GM19023 (cell line): ENCODE measurements at regions not wholly inside any gene's neighbourhood (a gene's known extent, or its start where the extent isn't known, plus 50 kb on each side); places are given as distances from the start of the nearest gene placed in this dataset.

Source experiments
- ATAC-seq: cut with Tn5 transposase; IDR thresholded peaks from one replicate; pipeline ENCODE4 v1.9.1; 2021; ENCODE audit warnings: mild to moderate bottlenecking, moderate library complexity; ENCODE audit not compliant: unreplicated experiment

DNA sequence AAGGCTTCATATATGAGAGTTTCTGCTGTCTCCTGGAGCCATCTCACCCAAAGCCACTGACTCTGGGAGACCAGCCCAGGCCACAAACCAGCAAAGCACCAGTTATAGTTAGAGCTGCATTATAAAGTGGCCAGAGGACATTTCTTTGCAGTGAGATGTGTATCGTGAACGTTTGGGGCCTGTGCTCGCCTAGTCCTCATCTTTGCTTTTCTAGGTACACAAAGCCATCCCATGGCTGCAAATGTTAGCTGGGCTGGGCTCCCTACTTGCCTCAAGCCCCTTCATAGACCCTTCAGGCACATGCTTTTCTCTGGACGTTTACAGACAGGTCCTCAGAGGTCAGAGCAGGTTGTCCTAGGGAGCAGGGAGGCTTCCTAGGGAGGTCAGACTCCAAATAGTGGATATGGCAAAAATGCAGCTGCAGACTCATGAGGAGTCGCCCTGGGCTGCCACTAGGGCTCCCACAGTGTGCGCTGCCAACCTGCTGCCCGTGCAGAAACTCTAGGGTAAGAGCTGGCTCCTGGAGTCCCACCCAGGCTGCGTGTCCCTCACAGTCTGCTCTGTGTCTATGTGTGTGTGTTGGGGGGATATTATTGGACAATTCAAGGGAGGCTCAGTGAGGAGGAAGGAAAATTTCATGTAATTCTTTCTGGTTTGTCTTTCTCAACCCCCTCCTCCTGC lies 141.0 kb downstream of the RPIA start:
- ATAC-seq: no peak

DNA sequence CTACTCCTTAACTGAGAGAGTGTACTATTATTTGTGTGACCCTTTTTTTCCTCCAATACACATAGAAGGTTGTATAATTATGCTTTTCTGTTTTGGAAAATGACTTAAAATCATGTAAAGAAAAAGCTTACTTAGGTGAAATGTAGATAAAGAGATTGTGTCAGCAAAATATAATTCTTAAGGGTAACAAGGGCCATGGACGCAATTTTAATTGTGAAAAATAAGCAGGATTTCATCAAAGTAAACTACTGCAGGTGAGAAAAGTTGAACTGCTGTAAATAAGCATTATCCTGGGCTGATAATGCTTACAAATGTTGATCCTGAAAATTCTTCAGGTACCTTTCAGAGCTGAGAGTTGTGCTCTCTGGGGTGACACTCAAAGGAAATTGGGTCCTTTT lies 141.5 kb downstream of the RPIA start:
- no peak for ATAC-seq

DNA sequence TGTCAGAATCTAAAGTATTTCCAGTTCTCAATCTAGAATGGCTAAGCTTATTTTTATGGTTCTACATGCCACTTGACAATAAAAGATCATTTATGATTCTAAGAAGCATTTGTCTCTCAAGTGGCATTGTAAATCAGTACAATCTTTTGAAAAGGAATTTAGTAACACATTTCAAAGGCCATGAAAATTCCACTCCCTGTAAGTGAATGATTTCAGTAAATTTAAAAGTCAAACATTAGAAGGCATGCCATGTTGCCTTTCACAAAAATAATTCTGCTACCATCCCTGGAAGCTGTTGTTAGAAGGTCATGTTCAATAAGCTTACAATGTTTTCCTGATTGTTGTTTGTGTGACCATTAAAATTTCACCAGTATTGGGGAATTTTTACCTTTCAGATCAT lies 142.9 kb downstream of the RPIA start:
- ATAC-seq: no peak

DNA sequence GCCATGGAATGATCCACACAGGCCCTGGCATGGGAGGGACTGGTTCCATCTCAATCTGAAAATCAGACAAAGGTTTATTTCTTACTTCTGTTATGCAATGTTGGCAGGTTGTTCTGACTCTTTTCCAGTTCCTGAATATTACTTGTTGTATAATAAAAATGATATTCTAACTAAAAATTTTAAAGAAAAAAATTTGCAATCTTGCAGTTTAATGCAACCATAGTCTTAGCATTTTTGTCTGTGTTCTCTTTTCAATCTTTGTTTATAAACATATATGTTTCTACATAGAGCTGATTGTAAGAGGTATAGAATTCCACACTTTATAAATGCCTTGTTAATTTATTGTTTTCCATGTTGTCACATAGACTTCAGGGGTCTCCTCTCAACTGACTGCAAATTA lies 143.4 kb downstream of the RPIA start:
- ATAC-seq: no peak

DNA sequence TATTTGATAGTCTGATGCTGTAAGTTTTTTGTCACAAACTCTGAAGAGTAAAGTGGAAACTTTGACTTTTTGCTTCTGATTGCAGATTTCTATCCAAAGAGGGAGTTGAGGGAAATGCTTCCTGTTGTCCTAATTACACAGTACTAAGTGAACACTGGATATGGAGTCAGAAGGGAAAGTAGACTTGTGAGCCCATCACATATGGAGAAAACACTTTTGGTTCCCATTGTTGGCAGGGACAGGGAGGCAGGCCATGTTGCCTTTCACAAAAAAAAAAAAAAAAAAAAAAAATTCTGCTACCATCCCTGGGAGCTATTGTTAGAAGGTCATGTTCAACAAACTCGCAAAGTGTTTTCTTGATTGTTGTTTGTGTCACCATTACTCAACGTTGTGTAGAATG lies 144.3 kb downstream of the RPIA start:
- ATAC-seq: no peak

DNA sequence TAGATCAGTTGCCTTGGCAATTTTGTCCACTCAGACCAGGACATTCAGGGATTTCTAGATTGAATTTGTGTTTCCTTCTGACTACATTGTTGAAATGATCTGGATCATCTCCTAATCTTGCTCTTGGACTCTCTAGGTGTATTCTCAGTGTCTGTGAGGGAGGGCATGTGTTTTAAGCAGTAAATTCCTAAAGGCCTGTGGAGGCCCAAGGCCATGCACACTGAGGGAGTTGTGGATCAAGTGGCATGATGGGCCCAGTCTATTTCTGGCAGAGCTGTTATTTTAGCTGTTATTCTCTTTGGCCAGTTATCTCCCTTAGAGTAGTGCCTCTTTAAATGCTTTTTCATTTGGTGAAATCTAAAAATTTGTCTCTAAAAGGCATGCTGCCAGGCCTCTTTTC lies 144.9 kb downstream of the RPIA start:
- ATAC-seq: no peak

DNA sequence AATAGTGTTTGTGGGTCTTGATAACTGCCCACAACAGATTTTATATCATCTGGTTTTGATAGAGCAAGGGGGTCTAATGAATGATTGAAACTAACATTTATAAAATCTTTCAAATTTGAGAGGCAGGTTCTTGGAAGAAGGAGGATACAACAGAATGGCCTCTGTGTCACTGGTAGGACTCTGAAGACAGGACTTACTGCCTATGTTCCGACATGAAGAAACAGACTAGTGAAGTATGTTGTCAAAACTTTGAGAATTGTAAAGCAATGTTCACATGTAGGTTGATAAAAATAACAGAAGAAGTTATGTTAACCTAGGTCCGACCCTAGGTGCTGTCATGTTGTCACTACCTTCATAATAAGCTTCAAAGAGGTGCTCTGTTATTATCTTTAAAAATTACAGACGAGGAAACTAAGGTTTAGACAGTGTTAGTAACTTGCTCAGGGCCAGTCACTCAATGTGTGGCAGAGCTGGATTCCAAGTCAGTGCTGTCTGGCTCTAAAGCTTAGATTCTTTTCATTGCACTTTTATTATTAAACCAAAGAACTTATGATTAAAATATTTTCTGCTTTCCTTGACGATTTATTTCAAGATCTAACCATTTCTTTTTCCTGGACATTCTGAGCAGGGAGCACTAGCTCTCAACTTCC lies 146.2 kb downstream of the RPIA start:
- ATAC-seq: no peak

DNA sequence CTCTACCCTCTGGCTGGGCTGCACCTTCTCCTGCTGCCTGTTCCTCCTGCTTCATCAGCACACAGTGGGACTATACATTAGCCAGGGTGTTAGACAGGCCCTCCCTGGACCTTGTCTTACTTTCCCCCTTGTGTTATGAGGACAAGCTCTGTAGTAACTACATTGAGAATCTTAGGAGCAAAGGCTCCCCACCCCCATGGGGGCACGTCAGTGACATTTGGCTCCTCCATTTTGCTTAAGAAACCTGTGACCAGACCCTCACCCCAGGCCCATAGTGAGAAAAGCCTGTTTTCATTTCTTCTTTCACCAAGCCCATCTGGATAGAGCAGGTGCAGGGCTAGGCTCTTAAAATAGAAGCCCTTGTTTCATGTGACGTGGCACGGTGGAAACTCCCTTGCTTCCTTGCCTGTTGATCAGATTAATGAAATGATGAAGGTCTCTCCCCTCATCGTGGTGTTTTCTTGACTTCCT lies 146.7 kb downstream of the RPIA start:
- ATAC-seq: peak; percentile 85

DNA sequence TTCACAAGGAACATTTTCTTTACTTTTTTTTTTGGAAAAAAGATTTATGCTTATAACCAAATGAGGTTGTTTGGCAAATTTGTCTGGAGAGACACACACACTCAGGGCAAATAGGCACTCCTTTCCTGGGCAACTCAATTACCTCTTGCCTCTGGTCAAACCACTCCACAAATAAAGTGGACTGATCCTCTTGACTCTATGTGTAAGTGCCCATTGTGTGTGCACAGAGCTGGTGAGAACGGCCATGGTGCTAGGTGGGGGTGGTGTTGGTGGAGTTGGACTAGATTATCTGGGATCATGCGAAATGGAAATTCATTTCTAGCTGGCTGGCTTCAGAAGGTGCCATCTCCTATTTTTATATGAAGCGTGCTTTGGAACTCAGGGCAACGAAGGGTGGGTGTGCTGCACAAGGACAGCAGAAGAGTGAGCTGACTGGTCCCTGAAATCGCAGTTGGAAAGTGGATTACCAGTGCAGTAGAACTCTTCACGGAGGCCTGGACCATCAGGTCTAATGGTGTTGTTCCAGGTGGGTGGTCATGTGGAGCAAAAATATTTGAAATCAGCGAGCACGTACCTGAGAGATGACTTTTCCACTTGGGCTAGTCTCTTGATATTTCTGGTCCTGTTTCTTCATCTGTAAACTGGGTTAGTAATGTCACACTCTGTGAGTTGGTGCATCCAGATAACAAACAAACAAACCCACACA lies 149.9 kb downstream of the RPIA start:
- ATAC-seq: no peak

DNA sequence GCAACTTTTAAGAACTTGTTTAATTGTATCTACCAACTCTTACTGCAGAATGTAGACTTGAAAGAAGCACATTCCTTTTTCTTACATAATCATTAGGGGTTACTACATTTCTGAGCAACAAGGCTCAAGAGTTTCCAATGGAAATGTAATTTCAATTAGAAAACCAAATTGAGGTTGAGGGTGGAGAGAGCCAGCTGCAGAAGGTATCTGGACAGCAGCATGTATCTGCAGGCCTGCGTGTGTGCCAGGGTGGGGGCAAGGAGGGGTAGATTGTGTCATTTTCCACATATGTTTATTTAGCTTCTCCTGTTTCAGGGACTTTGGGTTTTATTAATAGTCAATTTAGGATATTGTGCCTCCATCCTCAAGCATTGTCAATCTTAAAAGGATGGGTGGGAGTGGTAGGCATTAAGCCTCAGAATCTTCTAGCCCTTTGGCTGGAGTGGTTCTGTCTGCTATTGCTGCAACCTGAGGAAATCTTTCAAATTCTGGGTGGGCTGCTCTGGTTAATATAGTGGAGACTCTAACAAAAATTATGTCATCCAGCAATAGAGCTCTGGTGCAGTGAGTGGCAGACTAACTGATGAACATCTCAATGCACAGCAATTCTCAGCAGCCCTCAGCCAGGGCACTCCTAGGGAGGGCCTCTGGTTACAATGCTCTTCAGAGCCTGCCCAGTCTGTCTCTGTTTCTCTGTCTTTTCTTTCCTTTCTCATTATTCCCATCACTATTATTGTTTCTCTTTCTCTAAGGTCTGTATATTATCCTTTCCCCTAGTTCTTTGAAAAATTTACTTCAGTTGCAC lies 151.4 kb downstream of the RPIA start:
- no peak for ATAC-seq

DNA sequence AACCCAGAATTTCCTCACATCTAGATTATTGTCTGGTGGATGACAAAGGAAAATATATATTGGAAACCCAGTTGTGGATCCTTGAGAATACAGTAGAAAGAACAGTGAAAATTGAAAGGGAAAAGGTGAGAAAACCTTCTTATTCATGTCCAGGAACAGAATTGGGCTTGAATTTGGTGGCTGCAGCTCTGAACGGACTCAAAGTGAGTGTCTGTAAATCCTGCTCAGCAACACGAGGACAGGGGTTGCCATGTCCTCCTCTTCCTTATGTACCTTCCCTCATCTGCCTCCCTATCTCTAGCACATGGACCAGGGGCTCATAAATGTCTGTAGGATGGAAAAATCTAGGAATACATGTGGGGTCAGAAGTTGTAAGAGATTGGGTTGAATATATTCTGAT lies 152.2 kb downstream of the RPIA start:
- ATAC-seq: no peak

DNA sequence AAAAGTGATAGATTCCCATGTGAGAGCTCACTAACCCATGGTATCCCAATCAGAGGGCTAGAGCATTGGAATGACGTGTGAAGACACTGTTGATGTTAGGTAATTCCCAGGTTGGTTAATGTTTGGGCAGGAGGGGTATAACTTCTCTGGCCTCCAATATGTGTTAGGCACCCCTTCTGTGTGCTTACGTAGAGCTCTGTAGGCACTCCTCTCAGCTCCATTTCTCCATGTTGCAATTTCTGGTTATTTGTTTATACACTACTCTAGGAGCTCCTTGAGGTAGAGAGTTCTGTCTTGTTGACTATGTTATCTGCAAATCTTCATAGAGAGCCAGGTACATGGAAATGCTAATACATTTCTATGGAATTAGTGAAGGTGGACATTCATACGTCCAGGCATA lies 153.5 kb downstream of the RPIA start:
- ATAC-seq: no peak

DNA sequence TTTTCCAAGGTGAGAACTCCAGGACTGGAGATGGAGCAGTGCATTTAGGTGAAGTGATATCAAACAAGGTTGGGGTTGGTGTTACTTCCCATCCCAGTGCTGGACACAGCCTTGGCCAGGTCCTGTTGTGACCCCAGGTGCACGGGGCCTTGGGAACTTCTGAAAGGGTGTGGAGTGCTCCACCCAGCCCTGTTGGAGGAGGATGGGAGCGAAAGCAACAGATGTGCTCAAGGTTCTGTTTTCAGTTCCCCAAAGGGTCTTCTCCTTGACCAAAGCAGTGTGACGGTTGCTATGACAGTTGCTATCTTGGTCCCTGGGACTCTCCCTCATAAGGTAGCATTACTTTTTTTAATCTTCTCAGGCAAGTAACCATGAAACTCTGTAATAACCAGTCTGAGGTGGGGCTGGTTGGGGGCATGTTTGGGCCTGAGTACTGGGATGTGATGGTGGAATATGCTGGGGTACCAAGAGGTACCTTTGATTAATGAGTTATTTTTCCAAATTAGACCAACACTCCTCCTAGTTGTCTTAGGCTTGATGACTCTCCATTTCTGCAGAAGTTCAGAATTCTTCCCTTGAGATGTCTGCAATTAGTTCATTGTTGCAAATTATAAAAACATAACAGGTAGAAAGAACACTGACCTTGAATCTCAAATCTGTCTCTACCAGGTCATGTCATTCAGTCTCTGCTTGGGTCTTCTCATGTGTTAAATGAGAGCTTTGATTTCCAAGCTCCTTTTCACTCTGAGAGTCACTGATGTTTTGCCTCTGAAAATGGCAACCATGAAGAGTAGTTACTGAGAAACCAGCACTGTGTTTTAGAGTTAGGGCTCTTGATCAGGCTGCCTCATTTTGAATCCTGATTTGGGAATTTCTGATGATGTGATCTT lies 154.5 kb downstream of the RPIA start:
- ATAC-seq: peak; percentile 83

DNA sequence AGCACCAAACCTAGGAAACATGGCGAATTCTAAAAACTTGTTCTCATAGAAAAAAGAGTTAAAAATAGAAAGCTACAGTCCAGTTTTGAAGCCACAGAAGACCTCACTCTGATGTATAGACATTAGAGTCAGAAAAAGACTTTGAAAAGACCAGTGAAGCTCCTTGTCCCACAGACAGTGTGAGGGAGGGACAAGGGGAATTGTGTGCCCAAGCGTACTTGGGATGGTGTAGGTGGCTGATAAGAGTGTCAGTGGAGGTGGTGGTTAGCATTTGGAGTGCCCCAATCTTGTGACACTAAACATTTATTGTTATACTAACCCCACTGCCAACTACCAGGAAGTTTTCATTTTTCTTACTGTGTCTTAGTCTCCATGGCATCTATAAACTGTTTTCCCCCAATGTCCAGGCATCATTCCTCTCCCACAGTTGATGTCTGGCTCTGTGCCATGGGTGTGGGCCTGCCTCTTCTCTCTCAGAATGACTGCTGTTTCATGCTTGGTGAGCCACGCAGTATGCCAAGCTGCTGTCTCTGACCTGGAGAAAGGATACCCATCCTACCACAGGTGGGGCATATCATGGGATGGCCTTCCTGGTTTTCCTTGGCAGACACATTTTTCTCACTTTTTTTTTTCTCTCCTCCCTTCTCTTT lies 161.4 kb downstream of the RPIA start:
- ATAC-seq: no peak

DNA sequence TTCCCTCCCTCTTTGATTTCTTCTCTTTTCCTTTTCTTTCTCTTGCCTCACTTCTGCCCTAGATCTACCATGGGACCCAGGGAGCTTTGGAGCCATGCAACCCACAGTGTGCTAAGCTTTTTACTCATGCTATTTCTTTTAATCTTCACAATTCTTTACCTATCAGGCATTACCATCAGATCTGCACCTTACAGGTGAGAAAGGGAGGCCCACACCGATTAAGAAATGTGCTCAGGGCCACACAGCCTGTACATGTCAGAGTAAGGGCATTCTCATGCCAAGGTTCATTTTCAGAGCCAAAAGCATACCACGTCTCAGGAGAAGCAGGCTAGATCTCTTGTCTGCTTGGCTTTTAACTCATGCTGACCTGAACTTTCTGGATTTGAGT lies 161.9 kb downstream of the RPIA start:
- ATAC-seq: no peak

DNA sequence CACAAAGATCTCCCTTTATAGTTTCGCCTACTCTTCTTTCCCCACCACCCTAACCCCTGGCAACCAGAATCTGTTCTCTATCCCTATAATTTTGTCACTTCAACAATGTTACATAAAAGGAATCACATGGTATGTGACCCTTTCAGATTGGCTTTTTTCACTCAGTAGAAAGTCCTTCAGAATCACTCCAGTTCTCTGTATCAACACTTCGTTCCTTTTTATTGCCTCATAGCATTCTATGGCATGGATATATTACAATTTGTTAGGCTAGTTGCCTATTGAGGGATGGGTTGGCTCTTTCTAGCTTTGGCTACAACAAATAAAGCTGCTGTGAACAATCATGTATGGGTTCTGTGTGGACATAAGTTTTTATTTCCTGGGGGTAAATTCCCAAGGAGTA lies 163.1 kb downstream of the RPIA start:
- no peak for ATAC-seq

DNA sequence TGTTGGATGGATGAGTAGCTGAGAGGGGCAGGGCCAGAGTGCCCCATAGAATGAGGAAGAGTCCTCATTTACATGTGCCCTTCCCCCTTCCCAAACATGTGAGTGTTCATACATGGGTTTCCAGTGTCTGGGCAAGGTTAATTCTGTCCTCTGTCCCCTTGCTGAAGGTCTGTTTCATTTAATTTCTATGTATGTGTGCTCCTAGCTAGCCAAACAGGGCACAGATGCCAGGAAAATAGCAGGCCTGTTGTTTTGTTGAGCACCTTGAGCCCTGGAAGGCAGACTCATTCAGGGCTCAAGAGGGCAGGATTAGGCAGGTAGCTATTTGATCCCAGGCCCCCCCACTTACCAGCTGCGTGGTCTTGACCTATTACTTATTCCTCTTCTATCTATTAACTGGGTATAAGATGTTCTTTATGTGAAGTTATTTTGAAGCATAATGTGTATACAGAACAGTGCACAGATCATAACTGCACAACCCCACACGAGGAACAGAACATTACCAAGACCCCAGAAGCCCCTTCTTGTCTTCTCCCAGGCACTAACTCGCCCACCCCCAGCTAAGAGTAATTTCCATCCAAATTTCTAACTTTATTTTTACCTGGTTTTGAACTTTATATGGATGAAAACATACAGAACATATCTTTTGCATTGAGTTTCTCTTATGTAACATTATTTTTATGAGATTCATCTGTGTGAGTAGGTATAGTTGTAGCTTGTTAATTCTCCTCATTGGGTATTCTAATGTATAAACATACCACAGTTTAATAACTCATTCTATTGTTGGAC lies 164.3 kb downstream of the RPIA start:
- peak; percentile 43 for ATAC-seq

DNA sequence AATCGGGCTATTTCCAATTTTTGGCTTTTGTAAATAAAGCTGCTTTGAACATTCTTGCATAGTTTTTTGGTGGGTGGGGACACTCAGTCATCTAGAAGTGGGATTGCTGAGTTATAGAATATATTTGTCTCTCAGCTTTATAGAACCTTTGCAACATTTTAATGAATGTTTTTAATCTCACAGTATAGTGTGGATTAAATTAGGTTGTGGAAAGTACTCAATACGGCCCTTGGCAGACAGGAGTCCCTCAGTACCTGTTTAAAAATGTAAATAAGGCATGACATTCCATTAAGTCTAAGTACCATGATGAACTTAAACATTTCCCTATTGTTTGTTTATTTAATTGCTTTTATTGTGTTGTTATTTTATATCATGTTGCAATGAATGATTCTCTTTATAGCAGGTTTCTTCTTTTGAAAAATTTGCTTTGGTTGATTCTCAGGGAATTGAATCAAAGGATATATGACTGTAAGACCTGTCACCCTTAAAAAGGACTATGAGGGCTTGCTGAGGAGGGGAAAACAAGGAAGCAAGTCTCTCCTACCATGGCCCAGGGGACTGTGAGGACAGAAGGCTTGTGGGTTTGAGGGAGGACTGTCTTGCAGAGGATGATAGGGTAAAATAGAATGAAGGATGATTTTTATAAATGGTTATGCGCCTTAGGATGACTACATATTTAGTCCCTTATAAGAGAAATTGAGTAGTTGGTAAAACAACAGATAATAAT lies 165.1 kb downstream of the RPIA start:
- peak; percentile 3 for ATAC-seq
